ENCODE measurements at regions not wholly inside any gene's neighbourhood (a gene's known extent, or its start where the extent isn't known, plus 50 kb on each side); places are given as distances from the start of the nearest gene placed in this dataset.

DNA sequence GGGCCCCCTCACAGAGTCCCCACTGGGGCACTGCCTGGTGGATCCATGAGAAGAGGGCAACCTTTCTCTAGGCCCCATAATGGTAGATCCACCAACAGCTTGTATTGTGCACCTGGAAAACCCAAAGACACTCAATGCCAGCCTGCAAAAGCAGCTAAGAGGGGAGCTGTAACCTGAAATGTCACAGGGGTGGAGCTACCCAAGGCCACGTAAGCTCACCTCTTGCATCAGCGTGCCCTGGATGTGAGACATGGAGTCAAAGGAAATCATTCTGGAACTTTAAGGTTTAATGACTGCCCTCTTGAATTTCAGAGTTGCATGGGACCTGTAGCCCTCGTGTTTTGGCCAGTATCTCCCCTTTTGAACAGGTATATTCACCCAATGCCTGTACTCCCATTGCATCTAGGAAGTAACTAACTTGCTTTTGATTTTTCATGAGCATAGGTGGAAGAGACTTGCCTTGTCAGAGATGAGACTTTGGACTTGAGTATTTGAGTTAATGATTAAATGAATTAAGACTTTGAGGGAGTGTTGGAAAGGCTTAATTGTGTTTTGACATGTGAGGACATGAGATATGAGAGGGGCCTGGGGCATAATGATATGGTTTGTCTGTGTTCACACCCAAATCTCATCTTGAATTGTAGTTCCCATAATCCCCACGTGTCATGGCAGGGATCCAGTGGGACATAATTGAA lies 900.9 kb upstream of the ROBO1 start (continued):
- TF ChIP-seq, protein P1, sequence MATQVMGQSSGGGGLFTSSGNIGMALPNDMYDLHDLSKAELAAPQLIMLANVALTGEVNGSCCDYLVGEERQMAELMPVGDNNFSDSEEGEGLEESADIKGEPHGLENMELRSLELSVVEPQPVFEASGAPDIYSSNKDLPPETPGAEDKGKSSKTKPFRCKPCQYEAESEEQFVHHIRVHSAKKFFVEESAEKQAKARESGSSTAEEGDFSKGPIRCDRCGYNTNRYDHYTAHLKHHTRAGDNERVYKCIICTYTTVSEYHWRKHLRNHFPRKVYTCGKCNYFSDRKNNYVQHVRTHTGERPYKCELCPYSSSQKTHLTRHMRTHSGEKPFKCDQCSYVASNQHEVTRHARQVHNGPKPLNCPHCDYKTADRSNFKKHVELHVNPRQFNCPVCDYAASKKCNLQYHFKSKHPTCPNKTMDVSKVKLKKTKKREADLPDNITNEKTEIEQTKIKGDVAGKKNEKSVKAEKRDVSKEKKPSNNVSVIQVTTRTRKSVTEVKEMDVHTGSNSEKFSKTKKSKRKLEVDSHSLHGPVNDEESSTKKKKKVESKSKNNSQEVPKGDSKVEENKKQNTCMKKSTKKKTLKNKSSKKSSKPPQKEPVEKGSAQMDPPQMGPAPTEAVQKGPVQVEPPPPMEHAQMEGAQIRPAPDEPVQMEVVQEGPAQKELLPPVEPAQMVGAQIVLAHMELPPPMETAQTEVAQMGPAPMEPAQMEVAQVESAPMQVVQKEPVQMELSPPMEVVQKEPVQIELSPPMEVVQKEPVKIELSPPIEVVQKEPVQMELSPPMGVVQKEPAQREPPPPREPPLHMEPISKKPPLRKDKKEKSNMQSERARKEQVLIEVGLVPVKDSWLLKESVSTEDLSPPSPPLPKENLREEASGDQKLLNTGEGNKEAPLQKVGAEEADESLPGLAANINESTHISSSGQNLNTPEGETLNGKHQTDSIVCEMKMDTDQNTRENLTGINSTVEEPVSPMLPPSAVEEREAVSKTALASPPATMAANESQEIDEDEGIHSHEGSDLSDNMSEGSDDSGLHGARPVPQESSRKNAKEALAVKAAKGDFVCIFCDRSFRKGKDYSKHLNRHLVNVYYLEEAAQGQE (IDR thresholded peaks at IDR 0.05): no peak
- TF ChIP-seq, protein P2, sequence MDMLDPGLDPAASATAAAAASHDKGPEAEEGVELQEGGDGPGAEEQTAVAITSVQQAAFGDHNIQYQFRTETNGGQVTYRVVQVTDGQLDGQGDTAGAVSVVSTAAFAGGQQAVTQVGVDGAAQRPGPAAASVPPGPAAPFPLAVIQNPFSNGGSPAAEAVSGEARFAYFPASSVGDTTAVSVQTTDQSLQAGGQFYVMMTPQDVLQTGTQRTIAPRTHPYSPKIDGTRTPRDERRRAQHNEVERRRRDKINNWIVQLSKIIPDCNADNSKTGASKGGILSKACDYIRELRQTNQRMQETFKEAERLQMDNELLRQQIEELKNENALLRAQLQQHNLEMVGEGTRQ (IDR thresholded peaks at IDR 0.05): no peak
- TF ChIP-seq JUN (IDR thresholded peaks at IDR 0.05): no peak

DNA sequence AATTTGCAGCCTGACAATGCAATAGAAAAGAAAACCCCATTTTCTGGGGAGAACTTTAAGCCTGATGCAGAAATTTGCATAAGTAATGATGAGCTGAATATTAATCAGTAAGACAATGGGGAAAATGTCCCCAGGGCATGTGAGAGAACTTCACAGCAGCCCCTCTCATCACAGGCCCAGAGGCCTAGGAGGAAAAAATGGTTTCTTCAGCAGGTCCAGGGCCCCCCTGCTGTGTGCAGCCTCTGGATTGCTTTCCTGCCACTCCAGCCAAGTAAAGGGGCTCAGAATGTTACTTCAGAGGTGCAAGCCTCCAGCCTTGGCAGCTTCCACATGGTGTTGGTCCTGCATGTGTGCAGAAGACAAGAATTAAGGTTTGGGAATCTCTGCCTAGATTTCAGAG lies 900.3 kb upstream of the ROBO1 start:
- no peak overlapping the region for H3K4me3 ChIP-seq
- H3K4me2 ChIP-seq: no peak overlapping the region
- ChIA-PET CTCF (interaction anchor here (0.9 to 1.1 kb wide), 2 partner anchors 9 to 89 kb away, joined by 3 read pairs; no protein-coding TSS in a partner anchor), POLR2A (no interaction called here)
- TF ChIP-seq GATA3 (IDR thresholded peaks at IDR 0.05; ENCODE audit: borderline replicate concordance) (no peak), ZFP36 (IDR thresholded peaks at IDR 0.05; ENCODE audit: borderline replicate concordance, partially characterized antibody) (peak; percentile 88)
- FAIRE-seq (no peak), ATAC-seq (no peak), DNase-seq (ENCODE audit: low read depth in 1 of 2, low spot score in 1 of 2) (no peak)
- H3K27ac ChIP-seq: no peak overlapping the region
- peaks cover 25% of the 10 kb centered on the region; the same call in 2 of the 3 replicates for H3K9me3 ChIP-seq
- H3K4me1 ChIP-seq: no peaks in the 10 kb centered on the region

DNA sequence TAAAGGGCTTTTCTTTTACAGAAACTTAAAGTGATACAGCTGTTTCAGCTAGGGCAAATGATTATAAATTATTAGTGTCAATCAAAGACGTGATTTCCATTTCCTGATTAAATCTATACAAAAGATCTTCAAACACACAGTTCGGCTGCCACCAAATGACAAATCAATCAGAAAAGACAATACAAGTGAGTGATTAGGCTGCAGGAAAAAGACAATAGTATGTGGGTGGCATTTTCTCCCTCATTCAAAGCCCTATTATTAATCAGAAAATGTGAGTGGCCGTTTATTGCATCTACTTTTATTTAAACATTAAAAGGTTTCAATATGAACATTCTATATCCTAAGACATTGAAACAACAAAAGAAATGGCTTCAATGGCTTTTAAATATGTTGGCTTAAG lies 895.6 kb upstream of the ROBO1 start:
- DNase-seq (ENCODE audit: low read depth in 1 of 2, low spot score in 1 of 2) (no peak), ATAC-seq (no peak), FAIRE-seq (no peak)
- POLR2A ChIA-PET: no interaction called here
- H3K4me1 ChIP-seq: no peaks in the 10 kb centered on the region
- no peak overlapping the region for H3K4me3 ChIP-seq
- H3K9me3 ChIP-seq: peaks cover 12% of the 10 kb centered on the region; the same call in 2 of the 3 replicates
- no peak overlapping the region for H3K27ac ChIP-seq
- no peak overlapping the region for H3K4me2 ChIP-seq
- WGBS (ENCODE audit: missing lambda C conversion rate): 4% methylated on average over 3 of the region's 3 CpGs
- CTCF ChIA-PET: no interaction called here
- TF ChIP-seq MAZ (IDR thresholded peaks at IDR 0.05; ENCODE audit: borderline replicate concordance, low read depth, low read length) (no peak), MYC (IDR thresholded peaks at IDR 0.05; ENCODE audit: borderline replicate concordance, low read length) (no peak), NFE2L2 (conservative IDR thresholded peaks at IDR 0.05; ENCODE audit: low read length) (no peak), HEYL (CRISPR knock-in tag; IDR thresholded peaks at IDR 0.05) (no peak), NPAS2 (CRISPR knock-in tag; IDR thresholded peaks at IDR 0.05; ENCODE audit: borderline replicate concordance) (no peak), KDM5A (IDR thresholded peaks at IDR 0.05) (no peak), HOXB13 (CRISPR knock-in tag; IDR thresholded peaks at IDR 0.05; ENCODE audit: low read depth) (no peak), RCOR1 (IDR thresholded peaks at IDR 0.05; ENCODE audit: low read depth, low read length) (no peak), NR3C1 (IDR thresholded peaks at IDR 0.05) (no peak)
- TF ChIP-seq, protein P3, sequence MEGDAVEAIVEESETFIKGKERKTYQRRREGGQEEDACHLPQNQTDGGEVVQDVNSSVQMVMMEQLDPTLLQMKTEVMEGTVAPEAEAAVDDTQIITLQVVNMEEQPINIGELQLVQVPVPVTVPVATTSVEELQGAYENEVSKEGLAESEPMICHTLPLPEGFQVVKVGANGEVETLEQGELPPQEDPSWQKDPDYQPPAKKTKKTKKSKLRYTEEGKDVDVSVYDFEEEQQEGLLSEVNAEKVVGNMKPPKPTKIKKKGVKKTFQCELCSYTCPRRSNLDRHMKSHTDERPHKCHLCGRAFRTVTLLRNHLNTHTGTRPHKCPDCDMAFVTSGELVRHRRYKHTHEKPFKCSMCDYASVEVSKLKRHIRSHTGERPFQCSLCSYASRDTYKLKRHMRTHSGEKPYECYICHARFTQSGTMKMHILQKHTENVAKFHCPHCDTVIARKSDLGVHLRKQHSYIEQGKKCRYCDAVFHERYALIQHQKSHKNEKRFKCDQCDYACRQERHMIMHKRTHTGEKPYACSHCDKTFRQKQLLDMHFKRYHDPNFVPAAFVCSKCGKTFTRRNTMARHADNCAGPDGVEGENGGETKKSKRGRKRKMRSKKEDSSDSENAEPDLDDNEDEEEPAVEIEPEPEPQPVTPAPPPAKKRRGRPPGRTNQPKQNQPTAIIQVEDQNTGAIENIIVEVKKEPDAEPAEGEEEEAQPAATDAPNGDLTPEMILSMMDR (IDR thresholded peaks at IDR 0.05): no peak
- TF ChIP-seq, protein P4, sequence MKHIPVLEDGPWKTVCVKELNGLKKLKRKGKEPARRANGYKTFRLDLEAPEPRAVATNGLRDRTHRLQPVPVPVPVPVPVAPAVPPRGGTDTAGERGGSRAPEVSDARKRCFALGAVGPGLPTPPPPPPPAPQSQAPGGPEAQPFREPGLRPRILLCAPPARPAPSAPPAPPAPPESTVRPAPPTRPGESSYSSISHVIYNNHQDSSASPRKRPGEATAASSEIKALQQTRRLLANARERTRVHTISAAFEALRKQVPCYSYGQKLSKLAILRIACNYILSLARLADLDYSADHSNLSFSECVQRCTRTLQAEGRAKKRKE (CRISPR knock-in tag; IDR thresholded peaks at IDR 0.05; ENCODE audit: low read depth): no peak

All from A549 (cell line).